Subcutaneous abdominal adipose tissue (tissue), 5 donors: ENCODE measurements at regions not wholly inside any gene's neighbourhood (a gene's known extent, or its start where the extent isn't known, plus 50 kb on each side); places are given as distances from the start of the nearest gene placed in this dataset.

Experiments used
- H3K27ac ChIP-seq: one replicate; pipeline ENCODE4 v1.7.0; 2013; ENCODE audit warnings: low read depth, mild to moderate bottlenecking, inconsistent platforms, low read length, moderate library complexity
- H3K27me3 ChIP-seq, 5 donors: one replicate each; pipeline ENCODE4 v1.7.0; 2013; ENCODE audit warnings: low read length in 5 of 5, inconsistent platforms in 1 of 5; ENCODE audit not compliant: control insufficient read depth in 5 of 5, insufficient read depth in 4 of 5
- H3K36me3 ChIP-seq, 5 donors: one replicate each; pipeline ENCODE4 v1.7.0; 2013; ENCODE audit warnings: low read length in 5 of 5; ENCODE audit not compliant: control insufficient read depth in 5 of 5, insufficient read depth in 5 of 5
- H3K4me1 ChIP-seq, 5 donors: one replicate each; pipeline ENCODE4 v1.7.0; 2013; ENCODE audit warnings: low read length in 5 of 5, mild to moderate bottlenecking in 3 of 5, moderate library complexity in 1 of 5; ENCODE audit not compliant: control insufficient read depth in 5 of 5, insufficient read depth in 5 of 5
- H3K4me3 ChIP-seq, 5 donors: one replicate each; pipeline ENCODE4 v1.7.0; 2013; ENCODE audit warnings: low read length in 5 of 5, low read depth in 1 of 5
- H3K9ac ChIP-seq, 5 donors: one replicate each; pipeline ENCODE4 v1.7.0; 2013; ENCODE audit warnings: low read length in 5 of 5, mild to moderate bottlenecking in 4 of 5, moderate library complexity in 3 of 5
- H3K9me3 ChIP-seq, 5 donors: one replicate each; pipeline ENCODE4 v1.7.0; 2013; ENCODE audit warnings: low read length in 5 of 5; ENCODE audit not compliant: control insufficient read depth in 5 of 5
- donor health status: healthy.
- donor health status: healthy.
- donor health status: healthy.
- donor health status: healthy.
- donor health status: healthy.

- peaks cover 23 to 48% (median 38%) of the 10 kb centered on the region in 5 donors for H3K27me3 ChIP-seq
- no peak overlapping the region for H3K27ac ChIP-seq
- no peaks in the 10 kb centered on the region for H3K4me1 ChIP-seq
- no peaks in the 10 kb centered on the region for H3K36me3 ChIP-seq
- no peak overlapping the region for H3K4me3 ChIP-seq
- no peaks in the 10 kb centered on the region for H3K9me3 ChIP-seq
- H3K9ac ChIP-seq = no peak overlapping the region
These were observed 76.3 kb upstream of the ZC3H12A start for GRCh38 chr1:37398096-37398495.

- Histone ChIP-seq H3K27me3 (peaks cover 23 to 38% (median 32%) of the 10 kb centered on the region in 5 donors), H3K9ac (no peak overlapping the region)
These were observed 75.2 kb upstream of the ZC3H12A start for GRCh38 chr1:37399205-37399604.

GRCh38 chr1:37399830-37400464 lies 74.4 kb upstream of the ZC3H12A start:
- Histone ChIP-seq H3K27ac (no peak overlapping the region), H3K4me3 (no peak overlapping the region), H3K9ac (no peak overlapping the region), H3K27me3 (peaks cover 18 to 33% (median 28%) of the 10 kb centered on the region in 5 donors), H3K9me3 (no peaks in the 10 kb centered on the region), H3K4me1 (no peaks in the 10 kb centered on the region), H3K36me3 (no peaks in the 10 kb centered on the region)

More at GRCh38 chr1:37399205-37399604, 75.2 kb upstream of the ZC3H12A start:
- Histone ChIP-seq H3K27ac (no peak overlapping the region), H3K4me1 (no peaks in the 10 kb centered on the region), H3K36me3 (no peaks in the 10 kb centered on the region), H3K4me3 (no peak overlapping the region), H3K9me3 (no peaks in the 10 kb centered on the region)

DNA sequence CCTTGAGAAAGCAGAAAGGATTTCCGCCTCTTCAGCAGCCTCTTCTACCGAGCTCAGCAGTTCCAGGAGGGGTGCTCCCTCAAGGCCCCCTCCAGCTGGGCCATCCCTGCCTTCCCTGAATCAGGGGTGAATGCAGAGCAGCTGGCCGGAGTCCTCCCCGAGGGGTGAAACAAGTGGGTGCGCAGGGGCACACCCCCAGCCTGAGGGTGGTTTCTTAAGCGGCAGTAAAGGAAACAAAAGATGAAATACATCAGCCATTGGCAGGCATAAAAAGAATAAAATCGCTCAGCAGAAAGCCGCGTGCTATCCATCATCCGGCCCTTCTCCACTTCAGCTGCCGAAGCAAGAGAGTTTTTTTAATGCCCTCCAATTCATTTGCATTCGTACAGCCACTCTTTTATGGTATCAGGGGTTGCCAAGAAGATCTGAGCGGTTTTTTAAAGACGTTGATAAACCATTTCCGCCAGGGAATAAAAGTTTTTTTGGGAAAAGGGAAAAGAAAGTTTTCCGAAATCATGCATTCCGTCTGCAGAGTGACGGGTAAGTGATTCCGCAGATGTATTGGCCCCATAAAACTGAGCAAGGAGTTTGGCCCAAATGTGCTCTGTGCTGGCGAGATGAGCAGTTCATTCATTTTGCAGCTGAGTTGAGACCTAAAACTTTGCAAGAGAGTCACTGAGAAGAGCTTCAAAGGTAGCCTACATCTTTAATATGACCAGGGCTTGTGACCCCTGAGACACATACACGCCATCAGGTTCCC lies 73.7 kb upstream of the ZC3H12A start:
- H3K36me3 ChIP-seq = no peaks in the 10 kb centered on the region
- no peak overlapping the region for H3K27ac ChIP-seq

GRCh38 chr1:37403166-37403565 lies 71.2 kb upstream of the ZC3H12A start:
- no peak overlapping the region for H3K27ac ChIP-seq
- H3K4me1 ChIP-seq = no peaks in the 10 kb centered on the region
- no peak overlapping the region for H3K4me3 ChIP-seq
- H3K36me3 ChIP-seq = no peaks in the 10 kb centered on the region
- peaks cover 3 to 19% (median 15%) of the 10 kb centered on the region in 5 donors for H3K27me3 ChIP-seq
- no peaks in the 10 kb centered on the region for H3K9me3 ChIP-seq
- no peak overlapping the region for H3K9ac ChIP-seq

More for the DNA sequence above, 73.7 kb upstream of the ZC3H12A start:
- no peak overlapping the region for H3K9ac ChIP-seq
- H3K4me1 ChIP-seq = no peaks in the 10 kb centered on the region
- H3K9me3 ChIP-seq = no peaks in the 10 kb centered on the region
- peaks cover 11 to 27% (median 23%) of the 10 kb centered on the region in 5 donors for H3K27me3 ChIP-seq
- no peak overlapping the region for H3K4me3 ChIP-seq

DNA sequence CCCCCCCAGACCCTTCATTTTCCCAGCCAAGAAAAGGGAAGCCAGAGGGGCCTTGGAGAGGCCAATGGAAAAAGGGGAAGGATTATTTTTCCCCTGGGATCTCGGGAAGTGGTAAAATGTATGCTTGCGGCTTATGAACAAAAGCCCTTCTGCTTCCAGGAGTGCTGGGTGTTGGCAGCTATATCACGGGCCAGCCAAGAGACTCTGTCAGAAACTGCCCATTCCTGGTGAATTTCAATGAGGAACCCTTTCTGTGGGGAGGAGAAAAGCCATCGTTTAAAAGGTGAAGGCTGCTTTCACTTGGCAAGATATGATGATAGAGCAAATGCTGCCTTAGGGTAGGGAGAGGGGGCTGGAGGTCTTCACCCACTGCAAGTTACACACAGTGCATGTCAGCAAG lies 69.7 kb upstream of the ZC3H12A start:
- Histone ChIP-seq H3K27me3 (peaks cover 0 to 13% (median 10%) of the 10 kb centered on the region in 5 donors), H3K4me1 (no peaks in the 10 kb centered on the region), H3K9me3 (no peaks in the 10 kb centered on the region), H3K36me3 (no peaks in the 10 kb centered on the region), H3K9ac (no peak overlapping the region), H3K4me3 (no peak overlapping the region), H3K27ac (no peak overlapping the region)

DNA sequence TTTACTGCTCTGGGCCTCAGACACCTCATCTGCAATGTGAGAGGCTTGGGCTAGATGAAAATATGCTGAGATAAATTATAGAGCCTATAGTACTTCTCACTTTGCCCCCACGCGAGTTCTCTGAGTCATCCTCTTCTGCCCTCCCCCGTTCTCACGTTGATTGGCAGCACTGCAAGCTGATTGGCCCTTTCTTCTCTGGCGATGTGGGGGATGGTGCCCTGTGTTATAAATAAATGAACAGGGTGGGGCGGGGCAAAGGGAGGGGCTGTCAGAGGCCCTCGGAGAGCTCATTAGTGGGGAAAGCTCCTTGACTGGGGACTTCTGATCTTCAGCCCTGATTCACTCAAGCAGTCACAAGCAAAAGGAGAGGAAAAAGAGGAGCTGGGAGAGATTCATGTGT lies 64.3 kb upstream of the ZC3H12A start:
- H3K4me3 ChIP-seq = no peak overlapping the region
- H3K9me3 ChIP-seq = peaks cover 0 to 3% (median 0%) of the 10 kb centered on the region in 5 donors
- H3K4me1 ChIP-seq = no peaks in the 10 kb centered on the region
- H3K27ac ChIP-seq = no peak overlapping the region
- H3K9ac ChIP-seq = no peak overlapping the region
- H3K36me3 ChIP-seq = no peaks in the 10 kb centered on the region
- H3K27me3 ChIP-seq = peaks cover 5 to 19% (median 10%) of the 10 kb centered on the region in 5 donors

GRCh38 chr1:37410815-37411214 lies 63.6 kb upstream of the ZC3H12A start:
- H3K9ac ChIP-seq = no peak overlapping the region
- peaks cover 5 to 16% (median 10%) of the 10 kb centered on the region in 5 donors for H3K27me3 ChIP-seq
- H3K36me3 ChIP-seq = no peaks in the 10 kb centered on the region
- no peaks in the 10 kb centered on the region for H3K4me1 ChIP-seq
- peaks cover 0 to 9% (median 5%) of the 10 kb centered on the region in 5 donors for H3K9me3 ChIP-seq
- H3K4me3 ChIP-seq = no peak overlapping the region
- H3K27ac ChIP-seq = no peak overlapping the region

DNA sequence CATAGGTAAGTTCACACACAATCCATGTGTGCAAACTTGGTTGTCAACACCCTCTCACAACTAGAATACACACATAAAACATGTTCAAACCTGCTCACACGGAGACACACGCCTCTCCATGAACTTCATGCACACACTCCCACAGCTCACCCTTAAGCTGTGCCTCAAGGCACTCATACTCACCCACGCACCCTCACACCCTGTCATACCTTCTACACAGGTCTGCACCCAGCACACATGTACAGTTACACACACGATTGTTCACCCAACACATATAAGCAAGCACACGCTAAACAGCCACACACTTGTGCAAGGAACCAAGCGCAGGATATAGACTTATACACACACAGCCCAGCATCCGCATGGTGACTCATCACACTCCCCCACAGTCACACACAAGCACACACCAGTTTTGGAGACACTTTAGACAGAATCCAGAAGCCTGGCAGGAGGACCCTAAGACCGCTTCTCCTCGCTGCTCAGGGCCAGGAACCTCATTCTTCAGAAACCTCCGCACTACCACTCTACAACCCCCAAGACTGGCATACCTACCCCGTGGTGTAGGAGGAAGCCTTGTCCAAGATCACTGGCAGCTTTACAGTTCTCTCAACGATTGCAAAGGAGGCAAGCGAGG lies 58.7 kb upstream of the ZC3H12A start:
- Histone ChIP-seq H3K9me3 (peaks cover 0 to 12% (median 5%) of the 10 kb centered on the region in 5 donors), H3K4me1 (no peaks in the 10 kb centered on the region), H3K36me3 (no peaks in the 10 kb centered on the region), H3K4me3 (no peak overlapping the region), H3K27ac (no peak overlapping the region), H3K27me3 (peaks cover 0 to 13% (median 10%) of the 10 kb centered on the region in 5 donors), H3K9ac (no peak overlapping the region)

- peaks cover 0 to 17% (median 11%) of the 10 kb centered on the region in 5 donors for H3K27me3 ChIP-seq
These were observed 53.9 kb upstream of the ZC3H12A start for GRCh38 chr1:37420456-37420855.

More at GRCh38 chr1:37420456-37420855, 53.9 kb upstream of the ZC3H12A start:
- no peak overlapping the region for H3K4me3 ChIP-seq
- H3K4me1 ChIP-seq = no peaks in the 10 kb centered on the region
- H3K9me3 ChIP-seq = peaks cover 0 to 7% (median 3%) of the 10 kb centered on the region in 5 donors
- H3K9ac ChIP-seq = no peak overlapping the region
- H3K36me3 ChIP-seq = no peaks in the 10 kb centered on the region
- no peak overlapping the region for H3K27ac ChIP-seq
